ENCODE measurements at regions not wholly inside any gene's neighbourhood (a gene's known extent, or its start where the extent isn't known, plus 50 kb on each side); places are given as distances from the start of the nearest gene placed in this dataset.

DNA sequence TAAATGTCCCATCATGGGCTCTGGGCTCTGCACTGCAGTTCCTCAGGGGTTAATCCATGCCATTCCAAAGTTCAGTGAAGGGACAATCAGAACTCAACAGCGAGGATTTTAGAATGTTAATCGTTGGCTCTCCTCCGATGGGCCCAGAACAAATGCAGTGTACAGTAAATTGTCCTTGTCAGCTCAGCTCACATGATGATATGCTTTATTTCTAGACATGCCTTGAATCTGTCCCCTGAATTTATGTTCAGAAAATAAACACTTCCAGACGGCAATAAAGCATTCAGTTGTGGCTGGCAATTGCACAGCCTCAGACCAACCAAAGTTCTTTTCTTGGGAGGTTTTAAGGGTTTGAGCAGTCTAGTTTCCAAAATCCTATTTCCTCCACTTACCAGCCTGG lies 981.2 kb downstream of the BCL11A start:
- H3K27me3 ChIP-seq (ENCODE audit: control insufficient read depth, insufficient read depth, low read length) = no peaks in the 10 kb centered on the region
- no peak overlapping the region for H3K4me3 ChIP-seq (ENCODE audit: low read length)
- no peak overlapping the region for H3K27ac ChIP-seq (ENCODE audit: low read depth, low read length)

GRCh38 chr2:59570818-59571217 lies 982.6 kb downstream of the BCL11A start:
- H3K4me1 ChIP-seq (ENCODE audit: control insufficient read depth, insufficient read depth, low read length) = peaks cover 5% of the 10 kb centered on the region
- no peaks in the 10 kb centered on the region for H3K36me3 ChIP-seq (ENCODE audit: control insufficient read depth, insufficient read depth, low read length)
- no peak overlapping the region for H3K9ac ChIP-seq (ENCODE audit: low read length)
- H3K4me3 ChIP-seq (ENCODE audit: low read length) = no peak overlapping the region
- H3K27me3 ChIP-seq (ENCODE audit: control insufficient read depth, insufficient read depth, low read length) = no peaks in the 10 kb centered on the region
- no peak overlapping the region for H3K27ac ChIP-seq (ENCODE audit: low read depth, low read length)

More for the DNA sequence above, 981.2 kb downstream of the BCL11A start:
- no peak overlapping the region for H3K9ac ChIP-seq (ENCODE audit: low read length)
- peaks cover 5% of the 10 kb centered on the region for H3K4me1 ChIP-seq (ENCODE audit: control insufficient read depth, insufficient read depth, low read length)
- H3K36me3 ChIP-seq (ENCODE audit: control insufficient read depth, insufficient read depth, low read length) = no peaks in the 10 kb centered on the region

DNA sequence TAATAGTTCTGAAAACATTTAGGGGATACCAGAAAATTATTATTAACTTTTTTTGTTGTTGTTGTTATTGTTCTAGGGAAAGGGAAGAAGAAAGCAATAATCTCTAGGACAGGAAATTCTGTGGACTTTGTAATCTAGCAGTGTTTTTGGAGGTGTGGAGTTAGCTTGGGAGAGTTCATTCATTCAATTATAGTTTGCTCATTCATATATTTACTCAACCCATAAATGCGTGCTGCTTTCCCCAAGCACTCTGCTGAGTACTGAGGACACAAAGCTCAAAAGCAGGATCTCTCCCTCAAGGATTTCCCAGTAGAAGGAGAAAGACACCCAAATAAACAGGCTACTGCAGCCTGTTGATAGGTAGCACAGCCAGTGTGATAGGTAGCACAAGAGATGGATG lies 984.3 kb downstream of the BCL11A start:
- Histone ChIP-seq H3K27ac (ENCODE audit: low read depth, low read length) (no peak overlapping the region), H3K4me1 (ENCODE audit: control insufficient read depth, insufficient read depth, low read length) (peaks cover 5% of the 10 kb centered on the region), H3K27me3 (ENCODE audit: control insufficient read depth, insufficient read depth, low read length) (no peaks in the 10 kb centered on the region), H3K36me3 (ENCODE audit: control insufficient read depth, insufficient read depth, low read length) (no peaks in the 10 kb centered on the region), H3K4me3 (ENCODE audit: low read length) (no peak overlapping the region), H3K9ac (ENCODE audit: low read length) (no peak overlapping the region)

- H3K4me1 ChIP-seq (ENCODE audit: control insufficient read depth, insufficient read depth, low read length) = peaks cover 5% of the 10 kb centered on the region
- no peaks in the 10 kb centered on the region for H3K27me3 ChIP-seq (ENCODE audit: control insufficient read depth, insufficient read depth, low read length)
- H3K36me3 ChIP-seq (ENCODE audit: control insufficient read depth, insufficient read depth, low read length) = no peaks in the 10 kb centered on the region
- H3K4me3 ChIP-seq (ENCODE audit: low read length) = no peak overlapping the region
- no peak overlapping the region for H3K27ac ChIP-seq (ENCODE audit: low read depth, low read length)
- no peak overlapping the region for H3K9ac ChIP-seq (ENCODE audit: low read length)
Measured at GRCh38 chr2:59568461-59568860, 985.0 kb downstream of the BCL11A start.

DNA sequence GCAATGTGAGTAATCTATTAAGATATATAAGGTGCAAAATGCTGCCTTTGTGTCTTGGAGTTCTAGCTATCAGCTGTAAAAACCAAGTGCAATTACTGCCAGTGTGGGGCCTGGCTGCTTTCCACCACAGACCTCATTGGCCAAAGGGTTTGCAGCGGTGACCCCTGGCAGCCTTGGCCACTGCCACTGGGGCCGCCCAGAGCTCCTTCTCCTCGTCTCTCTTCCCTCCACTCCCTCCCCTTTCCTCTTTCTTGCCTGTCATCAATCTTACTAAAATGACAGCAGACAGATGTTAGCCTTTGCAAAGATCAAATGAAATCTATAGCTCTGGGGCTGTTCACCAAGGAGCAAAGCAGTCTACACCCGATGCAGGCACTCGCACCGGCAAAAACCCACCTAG lies 986.3 kb downstream of the BCL11A start:
- H3K27ac ChIP-seq (ENCODE audit: low read depth, low read length) = no peak overlapping the region
- no peaks in the 10 kb centered on the region for H3K36me3 ChIP-seq (ENCODE audit: control insufficient read depth, insufficient read depth, low read length)
- H3K4me1 ChIP-seq (ENCODE audit: control insufficient read depth, insufficient read depth, low read length) = peaks cover 4% of the 10 kb centered on the region
- H3K4me3 ChIP-seq (ENCODE audit: low read length) = no peak overlapping the region
- no peak overlapping the region for H3K9ac ChIP-seq (ENCODE audit: low read length)
- H3K27me3 ChIP-seq (ENCODE audit: control insufficient read depth, insufficient read depth, low read length) = no peaks in the 10 kb centered on the region

GRCh38 chr2:59566739-59567138 lies 986.7 kb downstream of the BCL11A start:
- H3K9ac ChIP-seq (ENCODE audit: low read length) = no peak overlapping the region
- H3K27ac ChIP-seq (ENCODE audit: low read depth, low read length) = no peak overlapping the region
- H3K4me1 ChIP-seq (ENCODE audit: control insufficient read depth, insufficient read depth, low read length) = no peaks in the 10 kb centered on the region
- no peak overlapping the region for H3K4me3 ChIP-seq (ENCODE audit: low read length)
- H3K27me3 ChIP-seq (ENCODE audit: control insufficient read depth, insufficient read depth, low read length) = no peaks in the 10 kb centered on the region
- no peaks in the 10 kb centered on the region for H3K36me3 ChIP-seq (ENCODE audit: control insufficient read depth, insufficient read depth, low read length)

DNA sequence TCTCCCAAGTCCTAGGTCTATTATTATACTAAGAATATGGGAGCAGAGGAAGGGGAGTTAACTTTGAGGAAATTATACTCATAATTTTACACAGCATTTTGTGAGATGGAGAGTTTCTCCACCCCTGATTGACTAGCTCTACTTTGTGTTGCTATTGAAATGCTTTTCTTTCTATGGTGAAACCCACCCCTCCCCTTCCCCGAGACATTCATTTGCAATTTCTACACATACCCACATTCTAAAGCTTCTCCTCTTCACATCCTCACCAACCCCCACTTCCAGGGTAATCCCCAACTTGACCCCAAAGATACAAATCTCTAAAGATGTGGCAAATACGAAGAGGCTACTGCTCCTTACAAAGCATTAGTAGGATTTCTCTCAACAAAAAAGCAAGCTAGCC lies 992.2 kb downstream of the BCL11A start:
- no peaks in the 10 kb centered on the region for H3K36me3 ChIP-seq (ENCODE audit: control insufficient read depth, insufficient read depth, low read length)
- H3K27ac ChIP-seq (ENCODE audit: low read depth, low read length) = no peak overlapping the region
- H3K4me3 ChIP-seq (ENCODE audit: low read length) = no peak overlapping the region
- H3K9ac ChIP-seq (ENCODE audit: low read length) = no peak overlapping the region
- H3K4me1 ChIP-seq (ENCODE audit: control insufficient read depth, insufficient read depth, low read length) = no peaks in the 10 kb centered on the region
- H3K27me3 ChIP-seq (ENCODE audit: control insufficient read depth, insufficient read depth, low read length) = no peaks in the 10 kb centered on the region

- Histone ChIP-seq H3K27me3 (ENCODE audit: control insufficient read depth, insufficient read depth, low read length) (no peaks in the 10 kb centered on the region), H3K4me3 (ENCODE audit: low read length) (no peak overlapping the region), H3K4me1 (ENCODE audit: control insufficient read depth, insufficient read depth, low read length) (no peaks in the 10 kb centered on the region), H3K27ac (ENCODE audit: low read depth, low read length) (no peak overlapping the region), H3K9ac (ENCODE audit: low read length) (no peak overlapping the region), H3K36me3 (ENCODE audit: control insufficient read depth, insufficient read depth, low read length) (no peaks in the 10 kb centered on the region)
Measured at GRCh38 chr2:59560769-59561168, 992.7 kb downstream of the BCL11A start.

DNA sequence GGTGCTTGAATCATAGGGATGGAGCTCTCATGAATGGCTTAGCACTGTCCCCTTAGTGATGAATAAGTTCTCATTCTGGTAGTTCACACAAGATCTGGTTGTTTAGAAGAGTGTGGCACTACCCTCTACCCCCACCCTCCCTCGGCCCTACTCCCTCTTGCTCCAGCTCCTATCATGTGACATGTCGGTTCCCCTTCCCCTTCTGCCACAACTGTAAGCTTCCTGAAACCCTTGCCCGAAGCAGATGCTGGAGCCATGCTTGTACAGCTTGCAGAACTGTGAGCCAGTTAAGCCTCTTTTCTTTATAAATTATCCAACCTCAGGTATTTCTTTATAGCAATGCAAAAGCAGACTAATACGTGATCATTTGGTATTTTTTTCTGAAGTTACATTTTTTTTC lies 1012.6 kb downstream of the BCL11A start:
- peaks cover 4% of the 10 kb centered on the region for H3K4me1 ChIP-seq (ENCODE audit: control insufficient read depth, insufficient read depth, low read length)
- H3K27ac ChIP-seq (ENCODE audit: low read depth, low read length) = no peak overlapping the region
- no peaks in the 10 kb centered on the region for H3K36me3 ChIP-seq (ENCODE audit: control insufficient read depth, insufficient read depth, low read length)
- H3K4me3 ChIP-seq (ENCODE audit: low read length) = no peak overlapping the region
- no peak overlapping the region for H3K9ac ChIP-seq (ENCODE audit: low read length)
- H3K27me3 ChIP-seq (ENCODE audit: control insufficient read depth, insufficient read depth, low read length) = no peaks in the 10 kb centered on the region

DNA sequence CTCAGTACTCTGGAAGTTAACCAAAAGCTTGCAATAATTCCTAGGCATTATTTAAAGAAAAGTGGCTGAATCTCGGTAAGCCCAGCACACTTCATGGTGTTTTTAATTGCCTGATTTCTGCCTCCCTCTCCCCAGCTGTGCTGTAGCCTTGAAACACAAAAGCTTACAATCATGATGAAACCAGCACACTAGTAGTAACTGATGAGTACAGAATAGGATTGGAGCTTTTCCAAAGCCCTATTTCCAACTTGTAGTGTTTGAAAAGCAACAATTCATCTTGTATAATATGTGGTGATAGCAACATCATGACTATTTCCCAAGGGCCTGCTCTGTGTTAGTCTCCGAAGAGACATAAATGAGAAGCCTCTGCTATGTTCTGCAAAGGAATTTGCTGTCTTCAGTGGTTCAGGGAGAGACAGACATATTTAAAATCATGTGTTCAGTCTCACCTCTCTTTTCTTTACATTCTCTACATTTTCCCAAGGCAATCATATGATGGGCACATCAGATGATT lies 1015.0 kb downstream of the BCL11A start:
- H3K9ac ChIP-seq (ENCODE audit: low read length) = no peak overlapping the region
- H3K4me3 ChIP-seq (ENCODE audit: low read length) = no peak overlapping the region
- peaks cover 4% of the 10 kb centered on the region for H3K4me1 ChIP-seq (ENCODE audit: control insufficient read depth, insufficient read depth, low read length)
- no peaks in the 10 kb centered on the region for H3K36me3 ChIP-seq (ENCODE audit: control insufficient read depth, insufficient read depth, low read length)
- H3K27me3 ChIP-seq (ENCODE audit: control insufficient read depth, insufficient read depth, low read length) = no peaks in the 10 kb centered on the region
- no peak overlapping the region for H3K27ac ChIP-seq (ENCODE audit: low read depth, low read length)

- no peaks in the 10 kb centered on the region for H3K36me3 ChIP-seq (ENCODE audit: control insufficient read depth, insufficient read depth, low read length)
- no peak overlapping the region for H3K27ac ChIP-seq (ENCODE audit: low read depth, low read length)
- no peaks in the 10 kb centered on the region for H3K27me3 ChIP-seq (ENCODE audit: control insufficient read depth, insufficient read depth, low read length)
- H3K4me1 ChIP-seq (ENCODE audit: control insufficient read depth, insufficient read depth, low read length) = no peaks in the 10 kb centered on the region
- H3K4me3 ChIP-seq (ENCODE audit: low read length) = no peak overlapping the region
- no peak overlapping the region for H3K9ac ChIP-seq (ENCODE audit: low read length)
Measured at GRCh38 chr2:59532808-59533207, 1020.6 kb downstream of the BCL11A start.

- H3K27ac ChIP-seq (ENCODE audit: low read depth, low read length) = no peak overlapping the region
- no peak overlapping the region for H3K9ac ChIP-seq (ENCODE audit: low read length)
- no peaks in the 10 kb centered on the region for H3K4me1 ChIP-seq (ENCODE audit: control insufficient read depth, insufficient read depth, low read length)
- no peaks in the 10 kb centered on the region for H3K36me3 ChIP-seq (ENCODE audit: control insufficient read depth, insufficient read depth, low read length)
- H3K27me3 ChIP-seq (ENCODE audit: control insufficient read depth, insufficient read depth, low read length) = no peaks in the 10 kb centered on the region
- no peak overlapping the region for H3K4me3 ChIP-seq (ENCODE audit: low read length)
Measured at GRCh38 chr2:59530258-59530657, 1023.2 kb downstream of the BCL11A start.

GRCh38 chr2:59529726-59530125 lies 1023.7 kb downstream of the BCL11A start:
- H3K27me3 ChIP-seq (ENCODE audit: control insufficient read depth, insufficient read depth, low read length) = no peaks in the 10 kb centered on the region
- H3K4me3 ChIP-seq (ENCODE audit: low read length) = no peak overlapping the region
- no peak overlapping the region for H3K9ac ChIP-seq (ENCODE audit: low read length)
- H3K36me3 ChIP-seq (ENCODE audit: control insufficient read depth, insufficient read depth, low read length) = no peaks in the 10 kb centered on the region
- H3K27ac ChIP-seq (ENCODE audit: low read depth, low read length) = no peak overlapping the region
- no peaks in the 10 kb centered on the region for H3K4me1 ChIP-seq (ENCODE audit: control insufficient read depth, insufficient read depth, low read length)

Measured in rectal smooth muscle tissue (tissue), 1 donor.